Endothelial cell of umbilical vein (primary cell): ENCODE measurements at regions not wholly inside any gene's neighbourhood (a gene's known extent, or its start where the extent isn't known, plus 50 kb on each side); places are given as distances from the start of the nearest gene placed in this dataset.

Experiments
- BruUV-seq: library from RNA; stranded (reverse); fragments of 400-500 nt; replicated peaks from 2 replicates; lab custom pipeline; 2021; lab: Mats Ljungman, UMichigan
- CTCF ChIA-PET: fragments of 300-600, 350-600 bp; sonication (Branson Sonifier 250); formaldehyde crosslinking; loops from one replicate; lab custom pipeline; 2021; ENCODE audit warnings: antibody characterized with exemption, inconsistent platforms; lab: Charles Lee
- POLR2A ChIA-PET: fragments of 300-600, 350-600 bp; sonication (Branson Sonifier 250); formaldehyde crosslinking; loops from one replicate; lab custom pipeline; 2021; ENCODE audit warnings: antibody characterized with exemption, inconsistent platforms; lab: Charles Lee
- DNase-seq: peaks from one replicate; pipeline ENCODE4 v3.0.0-alpha.2; 2011; ENCODE audit warnings: low read depth, low spot score
- FAIRE-seq: peaks from 2 replicates; lab custom pipeline; 2011; peaks lifted over from hg19 to GRCh38; lab: Jason Lieb, UNC
- H2AFZ ChIP-seq: 2 replicates; pipeline ENCODE4 v1.6.0; 2012; ENCODE audit warnings: low read depth, low read length, control low read depth, inconsistent platforms
- H3K27ac ChIP-seq: 2 replicates; pipeline ENCODE4 v1.5.1; 2011; ENCODE audit warnings: low read depth, mild to moderate bottlenecking, control low read depth, low read length, moderate library complexity; ENCODE audit not compliant: insufficient read depth
- H3K27me3 ChIP-seq, 2 experiments: 2 replicates each; pipeline versions ENCODE4 v1.6.0 to v1.6.1; 2011; ENCODE audit warnings: low read length in 2 of 2, mixed read lengths in 1 of 2; ENCODE audit not compliant: control insufficient read depth in 2 of 2, insufficient read depth in 2 of 2
- H3K36me3 ChIP-seq, 2 experiments: 2 replicates in 1 of 2; 3 replicates in 1 of 2; pipeline ENCODE4 v1.5.1; 2011; ENCODE audit warnings: low read length in 2 of 2, mild to moderate bottlenecking in 1 of 2, moderate library complexity in 1 of 2; ENCODE audit not compliant: control insufficient read depth in 2 of 2, insufficient read depth in 2 of 2; ENCODE audit errors: extremely low read depth in 1 of 2
- H3K4me1 ChIP-seq: 3 replicates; pipeline ENCODE4 v1.5.1; 2011; ENCODE audit warnings: mild to moderate bottlenecking, low read length; ENCODE audit not compliant: control insufficient read depth, insufficient read depth; ENCODE audit errors: extremely low read depth
- H3K4me2 ChIP-seq: 2 replicates; pipeline ENCODE4 v1.6.1; 2011; ENCODE audit warnings: low read length, control low read depth, mixed read lengths; ENCODE audit not compliant: insufficient read depth
- H3K4me3 ChIP-seq, 3 experiments: fragments of 200-600 bp in 1 of 3; sonication (generic), shearing (Covaris generic) in 1 of 3; replicated peaks in 1 of 3; 2 replicates each; pipeline ENCODE4 v1.5.1; 2011 to 2016; ENCODE audit warnings: control low read depth in 3 of 3, low read length in 3 of 3, mild to moderate bottlenecking in 2 of 3, inconsistent platforms in 1 of 3, low read depth in 1 of 3, moderate library complexity in 1 of 3; ENCODE audit not compliant: insufficient read depth in 1 of 3
- H3K79me2 ChIP-seq: 2 replicates; pipeline ENCODE4 v1.6.0; 2012; ENCODE audit warnings: low read length, inconsistent platforms; ENCODE audit not compliant: control insufficient read depth, insufficient read depth
- H3K9ac ChIP-seq: replicated peaks from 2 replicates; pipeline ENCODE3; 2011; ENCODE audit warnings: low read length, control low read depth; ENCODE audit not compliant: insufficient read depth; ENCODE audit errors: extremely low read depth
- H3K9me1 ChIP-seq: replicated peaks from 3 replicates; pipeline ENCODE4 v1.6.0; 2011; ENCODE audit warnings: mild to moderate bottlenecking, low read length; ENCODE audit not compliant: control insufficient read depth, insufficient read depth; ENCODE audit errors: extremely low read depth
- H3K9me3 ChIP-seq: replicated peaks from 2 replicates; pipeline ENCODE4 v1.5.1; 2012; ENCODE audit warnings: low read length, inconsistent platforms; ENCODE audit not compliant: control insufficient read depth, insufficient read depth
- H4K20me1 ChIP-seq: replicated peaks from 2 replicates; pipeline ENCODE3; 2011; ENCODE audit warnings: mild to moderate bottlenecking, low read length; ENCODE audit not compliant: control insufficient read depth, insufficient read depth; ENCODE audit errors: extremely low read depth
- CTCF ChIP-seq, 2 donors: IDR thresholded peaks; 1 replicate in 1 of 2; 2 replicates in 1 of 2; pipeline ENCODE4 v1.5.1; 2011; ENCODE audit warnings: low read length in 2 of 2, mild to moderate bottlenecking in 2 of 2, moderate library complexity in 2 of 2, control low read depth in 1 of 2, inconsistent platforms in 1 of 2, low read depth in 1 of 2; ENCODE audit not compliant: insufficient read depth in 1 of 2; ENCODE audit errors: extremely low read depth in 1 of 2
- EZH2 ChIP-seq: IDR thresholded peaks from 2 replicates; pipeline ENCODE4 v1.6.1; 2012; ENCODE audit warnings: borderline replicate concordance, low read depth, mild to moderate bottlenecking, moderate library complexity, low read length, inconsistent platforms; ENCODE audit not compliant: severe bottlenecking
- FOS ChIP-seq: IDR thresholded peaks from 2 replicates; pipeline ENCODE4 v1.6.1; 2011; ENCODE audit warnings: mild to moderate bottlenecking, low read length, moderate library complexity, borderline replicate concordance; ENCODE audit not compliant: insufficient read depth
- GATA2 ChIP-seq: IDR thresholded peaks from 2 replicates; pipeline ENCODE4 v1.7.0; 2011; ENCODE audit warnings: low read depth, mild to moderate bottlenecking, moderate library complexity, mixed read lengths, low read length; ENCODE audit not compliant: insufficient read length, insufficient read depth
- JUN ChIP-seq: IDR thresholded peaks from 2 replicates; pipeline ENCODE4 v1.6.1; 2011; ENCODE audit warnings: borderline replicate concordance, low read depth; ENCODE audit not compliant: insufficient read length, insufficient read depth
- MYC ChIP-seq: IDR thresholded peaks from one replicate; pipeline ENCODE4 v1.6.1; 2011; ENCODE audit warnings: mild to moderate bottlenecking, low read depth, low read length
- POLR2A ChIP-seq: IDR thresholded peaks from 2 replicates; pipeline ENCODE4 v1.6.1; 2012; ENCODE audit warnings: low read depth, mild to moderate bottlenecking, control low read depth, low read length
- POLR2AphosphoS5 ChIP-seq: IDR thresholded peaks from 2 replicates; pipeline ENCODE4 v1.6.1; 2012; ENCODE audit warnings: low read depth, mild to moderate bottlenecking, control low read depth, low read length, moderate library complexity; ENCODE audit not compliant: insufficient read depth
- dilution Hi-C: fragments of 300-500 bp; cut with MboI; formaldehyde crosslinking; loops from one replicate; pipeline ENCODE4 v1.15.0; 2019; ENCODE audit warnings: low sequenced_read_pairs; ENCODE audit not compliant: extremely low pct_ligation_motif_present
- intact Hi-C: fragments of 100-400 bp; cut with micrococcal nuclease; formaldehyde crosslinking; loops from one replicate; pipeline ENCODE4 v1.10.0; 2022
- TF ChIP-seq, protein P1 (sequence below): IDR thresholded peaks from 2 replicates; pipeline ENCODE4 v1.6.1; 2011; ENCODE audit not compliant: insufficient read depth, insufficient read length

GRCh38 chr10:64007157-64007556 is 486.0 kb downstream of the REEP3 start:
- Histone ChIP-seq H3K9ac (no peak overlapping the region), H2AFZ (no peak overlapping the region), H3K36me3 (no peaks in the 10 kb centered on the region), H3K4me2 (no peak overlapping the region), H3K9me1 (no peaks in the 10 kb centered on the region), H3K4me3 (no peak overlapping the region), H3K27me3 (no peaks in the 10 kb centered on the region), H3K27ac (no peak overlapping the region), H4K20me1 (no peaks in the 10 kb centered on the region), H3K9me3 (no peaks in the 10 kb centered on the region), H3K79me2 (no peaks in the 10 kb centered on the region), H3K4me1 (no peaks in the 10 kb centered on the region)
- DNase-seq = no peak
- dilution Hi-C loops (no loop called here), intact Hi-C loops (no loop called here)
- POLR2A ChIA-PET = no interaction called here
- FAIRE-seq = no peak
- TF ChIP-seq CTCF (IDR thresholded peaks at IDR 0.05; ENCODE audit: extremely low read depth in 1 of 2, insufficient read depth in 1 of 2, low read depth in 1 of 2, low read length in 2 of 2) = no peak
- TF ChIP-seq POLR2A = no peak
- TF ChIP-seq GATA2 = no peak
- TF ChIP-seq JUN = no peak
- no peak for TF ChIP-seq MYC
- TF ChIP-seq EZH2 = no peak
- no peak for TF ChIP-seq POLR2AphosphoS5
- no peak for TF ChIP-seq FOS
- TF ChIP-seq, protein P1, sequence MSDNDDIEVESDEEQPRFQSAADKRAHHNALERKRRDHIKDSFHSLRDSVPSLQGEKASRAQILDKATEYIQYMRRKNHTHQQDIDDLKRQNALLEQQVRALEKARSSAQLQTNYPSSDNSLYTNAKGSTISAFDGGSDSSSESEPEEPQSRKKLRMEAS = no peak
- CTCF ChIA-PET = no interaction called here
- BruUV-seq = no TSS peak
